NB4 (cell line): ENCODE measurements at regions not wholly inside any gene's neighbourhood (a gene's known extent, or its start where the extent isn't known, plus 50 kb on each side); places are given as distances from the start of the nearest gene placed in this dataset.

ENCODE experiments used
- DNase-seq: peaks from one replicate; pipeline ENCODE4 v3.0.0; 2010; ENCODE audit warnings: low read depth
- H3K4me3 ChIP-seq: one replicate; pipeline ENCODE4 v1.5.1; 2011; ENCODE audit warnings: mild to moderate bottlenecking, low read depth, low read length, moderate library complexity
- MYC ChIP-seq: IDR thresholded peaks from 2 replicates; pipeline ENCODE4 v1.6.1; 2011; ENCODE audit warnings: low read depth, low read length
- POLR2A ChIP-seq: IDR thresholded peaks from 2 replicates; pipeline ENCODE4 v1.6.1; 2011; ENCODE audit warnings: mild to moderate bottlenecking; ENCODE audit not compliant: insufficient read length; ENCODE audit errors: extremely low read depth
- TF ChIP-seq, protein P1 (sequence below): IDR thresholded peaks from 2 replicates; pipeline ENCODE4 v1.6.1; 2011; ENCODE audit warnings: low read depth, low read length
- TF ChIP-seq, protein P2 (sequence below): IDR thresholded peaks from one replicate; pipeline ENCODE4 v1.5.1; 2012; ENCODE audit warnings: low read depth, low read length

DNA sequence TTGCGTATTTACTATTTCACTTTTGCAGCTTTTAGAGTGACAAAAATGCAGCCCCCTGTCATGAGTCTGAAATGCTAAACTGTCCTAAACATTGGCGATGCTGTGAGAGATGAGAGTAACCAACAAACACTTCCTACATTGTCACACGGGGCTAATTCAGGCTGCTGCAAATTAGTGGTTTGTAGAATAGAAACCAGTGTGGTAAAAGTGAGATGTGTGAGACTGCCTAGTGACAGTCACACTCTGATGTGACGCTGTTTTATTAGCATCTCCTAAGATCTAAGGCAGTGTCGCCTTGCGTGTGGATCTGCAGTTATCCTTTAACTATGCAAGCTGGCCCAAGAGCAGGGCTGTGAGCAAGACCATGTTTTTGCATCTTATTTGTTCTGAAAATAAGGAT is 800.2 kb upstream of the TENM3 start:
- TF ChIP-seq, protein P1, sequence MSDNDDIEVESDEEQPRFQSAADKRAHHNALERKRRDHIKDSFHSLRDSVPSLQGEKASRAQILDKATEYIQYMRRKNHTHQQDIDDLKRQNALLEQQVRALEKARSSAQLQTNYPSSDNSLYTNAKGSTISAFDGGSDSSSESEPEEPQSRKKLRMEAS: no peak
- TF ChIP-seq POLR2A: no peak
- no peak for TF ChIP-seq MYC
- TF ChIP-seq, protein P2, sequence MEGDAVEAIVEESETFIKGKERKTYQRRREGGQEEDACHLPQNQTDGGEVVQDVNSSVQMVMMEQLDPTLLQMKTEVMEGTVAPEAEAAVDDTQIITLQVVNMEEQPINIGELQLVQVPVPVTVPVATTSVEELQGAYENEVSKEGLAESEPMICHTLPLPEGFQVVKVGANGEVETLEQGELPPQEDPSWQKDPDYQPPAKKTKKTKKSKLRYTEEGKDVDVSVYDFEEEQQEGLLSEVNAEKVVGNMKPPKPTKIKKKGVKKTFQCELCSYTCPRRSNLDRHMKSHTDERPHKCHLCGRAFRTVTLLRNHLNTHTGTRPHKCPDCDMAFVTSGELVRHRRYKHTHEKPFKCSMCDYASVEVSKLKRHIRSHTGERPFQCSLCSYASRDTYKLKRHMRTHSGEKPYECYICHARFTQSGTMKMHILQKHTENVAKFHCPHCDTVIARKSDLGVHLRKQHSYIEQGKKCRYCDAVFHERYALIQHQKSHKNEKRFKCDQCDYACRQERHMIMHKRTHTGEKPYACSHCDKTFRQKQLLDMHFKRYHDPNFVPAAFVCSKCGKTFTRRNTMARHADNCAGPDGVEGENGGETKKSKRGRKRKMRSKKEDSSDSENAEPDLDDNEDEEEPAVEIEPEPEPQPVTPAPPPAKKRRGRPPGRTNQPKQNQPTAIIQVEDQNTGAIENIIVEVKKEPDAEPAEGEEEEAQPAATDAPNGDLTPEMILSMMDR: no peak
- DNase-seq: no peak
- H3K4me3 ChIP-seq: no peak overlapping the region

DNA sequence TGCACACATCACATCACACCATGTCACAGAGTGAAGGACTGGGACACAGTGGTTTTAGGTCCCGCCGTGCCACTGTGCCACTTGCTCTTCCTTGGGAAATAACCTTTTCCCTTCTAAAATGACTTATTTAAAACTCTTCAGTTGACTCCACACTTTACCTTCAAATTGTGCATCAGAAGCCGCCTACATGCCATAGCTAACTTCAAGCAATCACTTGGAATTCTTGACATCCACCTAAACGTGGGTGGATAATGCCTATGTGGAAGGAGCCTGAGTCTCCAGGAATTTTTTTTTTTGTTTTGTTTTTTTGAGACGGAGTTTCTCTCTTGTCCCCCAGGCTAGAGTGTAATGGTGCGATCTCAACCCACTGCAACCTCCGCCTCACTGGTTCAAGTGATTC is 777.4 kb upstream of the TENM3 start:
- DNase-seq: no peak
- TF ChIP-seq, protein P2: no peak
- no peak for TF ChIP-seq MYC
- TF ChIP-seq POLR2A: no peak
- TF ChIP-seq, protein P1: no peak
- H3K4me3 ChIP-seq: no peak overlapping the region

DNA sequence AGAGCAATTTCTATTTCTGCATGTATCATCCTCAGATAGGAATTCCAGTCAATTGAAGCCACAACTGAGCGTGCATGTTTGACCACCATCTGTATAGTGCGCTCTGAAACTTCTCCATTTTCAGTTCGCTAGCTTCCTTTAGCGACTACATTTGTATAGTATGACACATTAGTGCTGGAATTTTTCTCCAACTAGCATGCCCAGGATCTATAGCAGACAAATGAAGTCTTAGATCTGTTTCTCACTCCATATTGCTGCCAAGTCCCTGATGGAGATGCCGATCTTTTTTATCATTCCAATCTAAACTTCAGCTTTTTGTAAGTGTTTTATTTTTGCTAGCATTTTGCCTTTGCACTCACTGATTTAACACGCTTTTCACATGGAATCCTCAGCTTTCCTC is 774.8 kb upstream of the TENM3 start:
- no peak for DNase-seq
- TF ChIP-seq, protein P1: no peak
- TF ChIP-seq, protein P2: no peak
- TF ChIP-seq POLR2A (no peak), MYC (no peak)

DNA sequence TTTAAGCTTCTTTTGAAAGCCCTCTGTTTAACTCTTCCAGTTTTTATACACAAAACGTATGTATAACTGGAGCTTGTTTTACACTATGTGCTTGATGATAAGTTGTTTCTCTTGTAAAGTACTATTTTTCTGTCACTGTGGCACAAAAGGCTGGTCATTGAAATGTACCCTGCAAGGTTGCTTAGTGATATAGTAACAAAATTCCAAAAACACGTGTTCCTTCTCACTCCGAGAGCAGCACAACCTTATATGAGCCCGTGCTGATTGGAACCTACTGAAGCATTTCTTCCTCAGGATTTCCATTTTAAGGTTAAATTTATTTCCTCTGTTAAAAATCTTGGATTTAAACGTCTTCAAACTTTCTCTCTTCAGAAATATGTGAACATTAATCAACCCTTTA is 772.9 kb upstream of the TENM3 start:
- TF ChIP-seq, protein P1: no peak
- TF ChIP-seq MYC (no peak), POLR2A (no peak)
- TF ChIP-seq, protein P2: no peak
- H3K4me3 ChIP-seq: no peak overlapping the region
- DNase-seq: no peak

More for the DNA sequence above, 774.8 kb upstream of the TENM3 start:
- no peak overlapping the region for H3K4me3 ChIP-seq

GRCh38 chr4:181475359-181475758 is 767.8 kb upstream of the TENM3 start:
- DNase-seq: no peak
- TF ChIP-seq POLR2A (no peak), MYC (no peak)
- TF ChIP-seq, protein P2: no peak
- TF ChIP-seq, protein P1: no peak
- H3K4me3 ChIP-seq: no peak overlapping the region
